ENCODE measurements at regions not wholly inside any gene's neighbourhood (a gene's known extent, or its start where the extent isn't known, plus 50 kb on each side); places are given as distances from the start of the nearest gene placed in this dataset.
A peak's percentile ranks its signal among the peaks of the same experiment; 100 is the strongest.

- peak; percentile 60 for DNase-seq (ENCODE audit: low read depth)
- TF ChIP-seq CTCF (IDR thresholded peaks at IDR 0.05; ENCODE audit: insufficient read depth, low read depth, low read length, missing control alignments): no peak
- no peak overlapping the region for H3K4me3 ChIP-seq (ENCODE audit: low read length)
These were observed 150.4 kb upstream of the PRPS1L1 start for GRCh38 chr7:18177815-18178660.

DNA sequence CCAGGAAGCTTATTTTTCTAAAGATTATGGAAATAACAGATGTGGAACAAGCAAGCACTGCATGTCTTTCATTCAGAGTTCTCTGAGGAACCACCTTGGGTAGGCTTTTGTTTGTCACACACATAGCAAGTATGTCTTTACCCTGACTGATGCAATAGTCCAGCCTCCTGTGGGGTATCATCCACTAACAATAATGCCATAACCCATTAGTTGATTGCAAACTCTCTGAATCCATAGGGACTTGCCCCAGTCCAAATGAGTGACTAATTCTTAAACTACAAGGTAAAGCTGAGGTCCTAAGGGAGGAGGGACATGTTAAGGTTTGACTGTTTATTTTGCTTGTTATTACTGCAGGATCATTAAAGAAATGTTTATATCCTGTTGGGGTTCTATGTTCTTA lies 151.4 kb upstream of the PRPS1L1 start:
- H3K4me3 ChIP-seq (ENCODE audit: low read length): no peak overlapping the region
- no peak for TF ChIP-seq CTCF (IDR thresholded peaks at IDR 0.05; ENCODE audit: insufficient read depth, low read depth, low read length, missing control alignments)
- no peak for DNase-seq (ENCODE audit: low read depth)

- DNase-seq (ENCODE audit: low read depth): no peak
- no peak overlapping the region for H3K4me3 ChIP-seq (ENCODE audit: low read length)
- no peak for TF ChIP-seq CTCF (IDR thresholded peaks at IDR 0.05; ENCODE audit: insufficient read depth, low read depth, low read length, missing control alignments)
These were observed 153.0 kb upstream of the PRPS1L1 start for GRCh38 chr7:18180685-18181084.

- no peak for DNase-seq (ENCODE audit: low read depth)
- TF ChIP-seq CTCF (IDR thresholded peaks at IDR 0.05; ENCODE audit: insufficient read depth, low read depth, low read length, missing control alignments): no peak
- H3K4me3 ChIP-seq (ENCODE audit: low read length): no peak overlapping the region
These were observed 162.0 kb upstream of the PRPS1L1 start for GRCh38 chr7:18189500-18190126.

DNA sequence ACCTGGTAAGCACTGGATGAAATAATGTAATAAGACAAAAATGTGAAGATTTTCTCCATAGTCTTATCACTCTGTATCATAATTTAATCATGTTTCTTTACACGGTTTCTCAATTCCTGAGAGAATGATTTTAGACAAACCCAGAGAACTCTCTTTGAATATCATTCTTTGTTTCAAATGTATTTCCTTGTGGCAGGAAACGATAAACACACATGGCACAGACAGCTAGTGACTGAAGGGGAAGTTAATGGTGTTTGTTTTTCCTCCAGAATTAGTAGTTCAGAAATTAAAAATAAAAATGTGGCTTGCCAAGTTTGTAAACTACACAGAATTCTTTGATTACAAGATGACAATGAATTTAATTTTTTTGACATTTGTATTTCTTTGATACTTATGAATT lies 163.7 kb upstream of the PRPS1L1 start:
- no peak for TF ChIP-seq CTCF (IDR thresholded peaks at IDR 0.05; ENCODE audit: insufficient read depth, low read depth, low read length, missing control alignments)
- no peak overlapping the region for H3K4me3 ChIP-seq (ENCODE audit: low read length)
- no peak for DNase-seq (ENCODE audit: low read depth)

DNA sequence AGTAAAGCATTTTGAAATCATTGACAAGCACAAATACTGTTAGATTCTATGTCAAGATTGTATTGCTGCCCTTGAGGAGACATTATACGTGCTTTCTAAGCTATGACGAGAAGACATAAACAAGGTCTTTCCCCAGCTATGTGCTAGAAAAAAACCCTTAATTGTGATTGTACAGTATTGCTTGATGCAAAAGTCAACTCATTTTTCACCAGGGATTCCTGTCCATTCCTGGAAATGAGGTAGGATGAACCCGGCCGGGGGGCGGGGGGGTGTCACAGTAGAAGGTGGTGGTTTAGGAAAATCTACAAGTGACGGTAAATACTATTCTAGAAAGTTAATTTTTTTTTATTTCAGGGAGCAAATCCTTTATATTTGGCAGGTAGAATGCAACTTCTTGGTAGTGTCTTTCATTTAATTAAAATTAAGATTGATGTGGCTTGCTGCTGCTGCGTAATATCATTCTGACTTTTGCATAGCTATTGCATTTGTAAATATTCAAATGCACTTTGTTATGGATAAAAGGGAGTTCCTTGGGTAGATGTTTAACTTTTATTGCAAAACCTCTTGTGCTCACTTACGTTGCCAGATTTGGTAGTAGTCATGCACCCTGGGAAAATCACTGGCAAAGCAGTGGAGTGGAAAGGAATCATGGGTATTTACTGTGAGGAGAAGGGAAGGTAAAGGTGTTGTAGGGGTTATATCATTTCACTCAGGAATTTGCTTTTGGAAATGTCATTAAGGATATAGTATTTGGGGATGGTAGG lies 164.4 kb upstream of the PRPS1L1 start:
- DNase-seq (ENCODE audit: low read depth): no peak
- H3K4me3 ChIP-seq (ENCODE audit: low read length): no peak overlapping the region
- TF ChIP-seq CTCF (IDR thresholded peaks at IDR 0.05; ENCODE audit: insufficient read depth, low read depth, low read length, missing control alignments): no peak

All from epithelial cell of esophagus (primary cell).